SK-N-SH treated with all-trans-retinoic acid at 6 μM for 48 hours (cell line): ENCODE measurements at regions not wholly inside any gene's neighbourhood (a gene's known extent, or its start where the extent isn't known, plus 50 kb on each side); places are given as distances from the start of the nearest gene placed in this dataset.
A peak's percentile ranks its signal among the peaks of the same experiment; 100 is the strongest.
"Not testable (repeated sequence)": the region's sequence is repeated elsewhere in the genome, so short reads cannot be mapped to it uniquely, and the experiment has no call there.

ENCODE experiments used
- ATAC-seq: fragments of 200-7000 bp; cut with Tn5 transposase; 3 replicates; pipeline ENCODE4 v1.9.1; 2020; ENCODE audit warnings: mild to moderate bottlenecking, moderate library complexity
- ARNTL ChIP-seq: fragments of 450-650 bp; formaldehyde crosslinking; IDR thresholded peaks from 2 replicates; pipeline ENCODE4 v1.5.0; 2020; ENCODE audit warnings: low read depth, mild to moderate bottlenecking, moderate library complexity, borderline replicate concordance
- BACH2 ChIP-seq: fragments of 250-450 bp; sonication (Bioruptor Pico); IDR thresholded peaks from 2 replicates; pipeline ENCODE4 v1.9.0; 2021; ENCODE audit warnings: mild to moderate bottlenecking, borderline replicate concordance
- CREB5 ChIP-seq: fragments of 250-450 bp; sonication (Bioruptor Pico); IDR thresholded peaks from 2 replicates; pipeline ENCODE4 v1.5.1; 2020; ENCODE audit warnings: low read depth, mild to moderate bottlenecking, moderate library complexity
- CSDC2 ChIP-seq: fragments of 250-450 bp; sonication (Bioruptor Pico); IDR thresholded peaks from 2 replicates; pipeline ENCODE4 v1.5.0; 2020; ENCODE audit warnings: mild to moderate bottlenecking, moderate library complexity
- ESRRG ChIP-seq: fragments of 250-450 bp; sonication (Bioruptor Pico); IDR thresholded peaks from 2 replicates; pipeline ENCODE4 v1.6.1; 2021; ENCODE audit warnings: mild to moderate bottlenecking
- GLIS3 ChIP-seq: fragments of 250-450 bp; sonication (Bioruptor Pico); IDR thresholded peaks from 2 replicates; pipeline ENCODE4 v1.5.0; 2020; ENCODE audit warnings: mild to moderate bottlenecking, moderate library complexity
- ISL1 ChIP-seq: fragments of 250-450 bp; sonication (Bioruptor Pico); IDR thresholded peaks from 2 replicates; pipeline ENCODE4 v2.1.2; 2022; ENCODE audit warnings: mild to moderate bottlenecking, moderate library complexity
- OSR1 ChIP-seq: fragments of 250-450 bp; sonication (Bioruptor Pico); IDR thresholded peaks from 2 replicates; pipeline ENCODE4 v1.8.0; 2022; ENCODE audit warnings: moderate library complexity, mild to moderate bottlenecking, inconsistent platforms
- PATZ1 ChIP-seq: fragments of 250-450 bp; sonication (Bioruptor Pico); IDR thresholded peaks from 2 replicates; pipeline ENCODE4 v1.8.0; 2020; ENCODE audit warnings: mild to moderate bottlenecking, moderate library complexity, borderline replicate concordance
- POU6F1 ChIP-seq: fragments of 250-450 bp; sonication (Bioruptor Pico); IDR thresholded peaks from 2 replicates; pipeline ENCODE4 v1.8.0; 2021; ENCODE audit warnings: low read depth, mild to moderate bottlenecking, moderate library complexity, borderline replicate concordance
- PPARA ChIP-seq: fragments of 250-450 bp; sonication (Bioruptor Pico); IDR thresholded peaks from 2 replicates; pipeline ENCODE4 v1.5.0; 2020; ENCODE audit warnings: mild to moderate bottlenecking, borderline replicate concordance
- RARB ChIP-seq: fragments of 250-450 bp; sonication (Bioruptor Pico); IDR thresholded peaks from 2 replicates; pipeline ENCODE4 v1.8.0; 2021; ENCODE audit warnings: mild to moderate bottlenecking, moderate library complexity
- TCF4 ChIP-seq: fragments of 250-450 bp; sonication (Bioruptor Pico); IDR thresholded peaks from 2 replicates; pipeline ENCODE4 v1.8.0; 2021; ENCODE audit warnings: mild to moderate bottlenecking, moderate library complexity, borderline replicate concordance
- TOX ChIP-seq: fragments of 250-450 bp; sonication (Bioruptor Pico); IDR thresholded peaks from 2 replicates; pipeline ENCODE4 v1.8.0; 2021; ENCODE audit warnings: mild to moderate bottlenecking, moderate library complexity, borderline replicate concordance
- ZC3H10 ChIP-seq: fragments of 250-450 bp; sonication (Bioruptor Pico); IDR thresholded peaks from 2 replicates; pipeline ENCODE4 v1.5.1; 2021; ENCODE audit warnings: mild to moderate bottlenecking, moderate library complexity
- ZFP3 ChIP-seq: fragments of 250-450 bp; sonication (Bioruptor Pico); IDR thresholded peaks from 2 replicates; pipeline ENCODE4 v1.5.0; 2020; ENCODE audit warnings: mild to moderate bottlenecking, moderate library complexity
- ZFP30 ChIP-seq: fragments of 450-650 bp; formaldehyde crosslinking; IDR thresholded peaks from 2 replicates; pipeline ENCODE4 v1.5.0; 2022; ENCODE audit warnings: mild to moderate bottlenecking, moderate library complexity
- ZNF565 ChIP-seq: fragments of 450-650 bp; formaldehyde crosslinking; conservative IDR thresholded peaks from 2 replicates; pipeline ENCODE4 v1.5.0; 2020; ENCODE audit warnings: low read depth, mild to moderate bottlenecking, moderate library complexity
- ZNF70 ChIP-seq: fragments of 450-650 bp; formaldehyde crosslinking; IDR thresholded peaks from 2 replicates; pipeline ENCODE4 v1.5.0; 2020; ENCODE audit warnings: mild to moderate bottlenecking, moderate library complexity
- ZNF8 ChIP-seq: fragments of 450-650 bp; formaldehyde crosslinking; IDR thresholded peaks from 2 replicates; pipeline ENCODE4 v1.5.0; 2020; ENCODE audit warnings: mild to moderate bottlenecking, moderate library complexity
- TF ChIP-seq, protein P1 (sequence below): fragments of 250-450 bp; sonication (Bioruptor Pico); IDR thresholded peaks from 2 replicates; pipeline ENCODE4 v1.5.0; 2020; ENCODE audit warnings: mild to moderate bottlenecking, moderate library complexity
- TF ChIP-seq, protein P2 (sequence below): fragments of 250-450 bp; sonication (Bioruptor Pico); IDR thresholded peaks from 2 replicates; pipeline ENCODE4 v1.5.1; 2021; ENCODE audit warnings: mild to moderate bottlenecking, moderate library complexity

DNA sequence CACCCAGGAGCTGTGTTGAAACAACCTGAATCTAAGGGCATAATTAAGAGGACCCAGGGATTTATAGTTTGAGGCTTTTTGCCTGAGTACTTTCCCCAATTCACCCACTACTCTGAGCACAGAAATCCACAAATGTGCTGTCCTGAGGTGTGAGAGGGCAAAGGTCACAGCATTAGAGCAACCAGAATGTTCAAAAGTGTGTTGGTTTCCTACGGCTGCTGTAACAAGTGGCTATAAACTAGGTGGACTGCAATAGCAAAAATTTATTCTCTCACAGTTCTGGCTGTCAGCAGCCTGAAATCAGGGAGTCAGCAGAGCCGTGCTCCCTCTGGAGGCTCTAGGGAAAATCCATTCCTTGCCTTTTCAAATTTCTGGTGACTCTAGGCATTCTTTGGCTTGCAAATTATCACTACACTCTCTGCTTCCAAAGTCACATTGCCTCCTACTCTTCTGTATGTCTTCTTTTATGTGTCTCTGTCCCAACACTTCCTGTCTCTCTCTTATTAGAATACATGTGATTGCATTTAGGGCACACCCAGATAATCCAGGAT lies 91.4 kb upstream of the TACR1 start:
- TF ChIP-seq, protein P1, sequence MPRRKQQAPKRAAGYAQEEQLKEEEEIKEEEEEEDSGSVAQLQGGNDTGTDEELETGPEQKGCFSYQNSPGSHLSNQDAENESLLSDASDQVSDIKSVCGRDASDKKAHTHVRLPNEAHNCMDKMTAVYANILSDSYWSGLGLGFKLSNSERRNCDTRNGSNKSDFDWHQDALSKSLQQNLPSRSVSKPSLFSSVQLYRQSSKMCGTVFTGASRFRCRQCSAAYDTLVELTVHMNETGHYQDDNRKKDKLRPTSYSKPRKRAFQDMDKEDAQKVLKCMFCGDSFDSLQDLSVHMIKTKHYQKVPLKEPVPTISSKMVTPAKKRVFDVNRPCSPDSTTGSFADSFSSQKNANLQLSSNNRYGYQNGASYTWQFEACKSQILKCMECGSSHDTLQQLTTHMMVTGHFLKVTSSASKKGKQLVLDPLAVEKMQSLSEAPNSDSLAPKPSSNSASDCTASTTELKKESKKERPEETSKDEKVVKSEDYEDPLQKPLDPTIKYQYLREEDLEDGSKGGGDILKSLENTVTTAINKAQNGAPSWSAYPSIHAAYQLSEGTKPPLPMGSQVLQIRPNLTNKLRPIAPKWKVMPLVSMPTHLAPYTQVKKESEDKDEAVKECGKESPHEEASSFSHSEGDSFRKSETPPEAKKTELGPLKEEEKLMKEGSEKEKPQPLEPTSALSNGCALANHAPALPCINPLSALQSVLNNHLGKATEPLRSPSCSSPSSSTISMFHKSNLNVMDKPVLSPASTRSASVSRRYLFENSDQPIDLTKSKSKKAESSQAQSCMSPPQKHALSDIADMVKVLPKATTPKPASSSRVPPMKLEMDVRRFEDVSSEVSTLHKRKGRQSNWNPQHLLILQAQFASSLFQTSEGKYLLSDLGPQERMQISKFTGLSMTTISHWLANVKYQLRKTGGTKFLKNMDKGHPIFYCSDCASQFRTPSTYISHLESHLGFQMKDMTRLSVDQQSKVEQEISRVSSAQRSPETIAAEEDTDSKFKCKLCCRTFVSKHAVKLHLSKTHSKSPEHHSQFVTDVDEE = no peak
- TF ChIP-seq ZNF8 (CRISPR knock-in tag) (no peak), ZFP3 (no peak), PATZ1 (no peak), POU6F1 (no peak), ISL1 (no peak), TCF4 (no peak), ZNF565 (CRISPR knock-in tag) (no peak), GLIS3 (CRISPR knock-in tag) (no peak), ESRRG (CRISPR knock-in tag) (no peak), CREB5 (CRISPR knock-in tag) (no peak), OSR1 (CRISPR knock-in tag) (no peak), ZNF70 (CRISPR knock-in tag) (no peak), ARNTL (CRISPR knock-in tag) (no peak), ZC3H10 (CRISPR knock-in tag) (no peak), RARB (CRISPR knock-in tag) (no peak), PPARA (CRISPR knock-in tag) (no peak)
- TF ChIP-seq, protein P2, sequence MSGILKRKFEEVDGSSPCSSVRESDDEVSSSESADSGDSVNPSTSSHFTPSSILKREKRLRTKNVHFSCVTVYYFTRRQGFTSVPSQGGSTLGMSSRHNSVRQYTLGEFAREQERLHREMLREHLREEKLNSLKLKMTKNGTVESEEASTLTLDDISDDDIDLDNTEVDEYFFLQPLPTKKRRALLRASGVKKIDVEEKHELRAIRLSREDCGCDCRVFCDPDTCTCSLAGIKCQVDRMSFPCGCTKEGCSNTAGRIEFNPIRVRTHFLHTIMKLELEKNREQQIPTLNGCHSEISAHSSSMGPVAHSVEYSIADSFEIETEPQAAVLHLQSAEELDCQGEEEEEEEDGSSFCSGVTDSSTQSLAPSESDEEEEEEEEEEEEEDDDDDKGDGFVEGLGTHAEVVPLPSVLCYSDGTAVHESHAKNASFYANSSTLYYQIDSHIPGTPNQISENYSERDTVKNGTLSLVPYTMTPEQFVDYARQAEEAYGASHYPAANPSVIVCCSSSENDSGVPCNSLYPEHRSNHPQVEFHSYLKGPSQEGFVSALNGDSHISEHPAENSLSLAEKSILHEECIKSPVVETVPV = no peak
- peak; percentile 40; the same call in 2 of the 3 replicates for ATAC-seq

DNA sequence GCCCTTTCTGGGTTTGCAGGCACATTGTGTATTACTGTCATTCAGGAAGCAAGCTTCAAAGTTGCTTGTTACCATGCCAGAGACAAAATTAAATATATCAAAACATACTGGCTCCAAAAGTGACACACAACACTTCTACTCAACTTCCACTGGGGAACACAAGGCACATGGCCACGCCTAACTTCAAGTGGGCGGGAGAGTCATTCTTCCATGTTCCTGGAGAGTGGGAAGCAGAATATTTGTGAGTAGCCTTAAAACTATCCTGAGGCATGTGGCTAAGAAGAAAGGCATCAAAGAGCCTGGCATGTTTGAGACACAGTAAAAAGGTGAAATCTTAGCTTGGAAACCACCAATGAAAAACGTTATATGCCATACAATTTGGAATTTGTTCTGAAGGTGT lies 90.5 kb upstream of the TACR1 start:
- TF ChIP-seq ZFP30 (CRISPR knock-in tag) = no peak
- TF ChIP-seq POU6F1 = no peak
- no peak for TF ChIP-seq OSR1 (CRISPR knock-in tag)
- no peak for TF ChIP-seq CREB5 (CRISPR knock-in tag)
- no peak for TF ChIP-seq ZNF565 (CRISPR knock-in tag)
- TF ChIP-seq ZNF70 (CRISPR knock-in tag) = no peak
- TF ChIP-seq BACH2 (CRISPR knock-in tag) = no peak
- no peak for TF ChIP-seq ARNTL (CRISPR knock-in tag)
- TF ChIP-seq CSDC2 (CRISPR knock-in tag) = no peak
- no peak for TF ChIP-seq TCF4
- no peak for TF ChIP-seq ZNF8 (CRISPR knock-in tag)
- no peak for TF ChIP-seq PATZ1
- TF ChIP-seq TOX = no peak
- TF ChIP-seq ISL1 = no peak
- no peak for TF ChIP-seq GLIS3 (CRISPR knock-in tag)

GRCh38 chr2:75289178-75289577 lies 89.9 kb upstream of the TACR1 start:
- not testable (repeated sequence) for ATAC-seq

More for the DNA sequence above, 90.5 kb upstream of the TACR1 start:
- ATAC-seq = no peak
